GM13976 (cell line): ENCODE measurements at regions not wholly inside any gene's neighbourhood (a gene's known extent, or its start where the extent isn't known, plus 50 kb on each side); places are given as distances from the start of the nearest gene placed in this dataset.

Experiments used
- DNase-seq: peaks from one replicate; pipeline ENCODE4 v3.0.0; 2012; ENCODE audit warnings: low spot score
- CTCF ChIP-seq: IDR thresholded peaks from 2 replicates; pipeline ENCODE4 v1.5.1; 2012; ENCODE audit warnings: borderline replicate concordance, mild to moderate bottlenecking; ENCODE audit not compliant: insufficient read depth; ENCODE audit errors: extremely low read depth, missing control alignments, control extremely low read depth
- in situ Hi-C: fragments of 300-500 bp; cut with MboI; formaldehyde crosslinking; loops from one replicate; pipeline ENCODE4 v1.12.0; 2022; ENCODE audit warnings: low sequenced_read_pairs, mixed read lengths, inconsistent platforms; ENCODE audit not compliant: unreplicated experiment

GRCh38 chrX:799808-800207 is 169.2 kb downstream of the SHOX start:
- in situ Hi-C loops = no loop called here
- no peak for DNase-seq
- no peak for TF ChIP-seq CTCF

- no peak for DNase-seq
- in situ Hi-C loops = no loop called here
- TF ChIP-seq CTCF = no peak
These were observed 163.7 kb downstream of the SHOX start for GRCh38 chrX:794311-794710.

- no peak for TF ChIP-seq CTCF
- DNase-seq = no peak
- in situ Hi-C loops = no loop called here
These were observed 162.7 kb downstream of the SHOX start for GRCh38 chrX:793216-793770.

- DNase-seq = no peak
- no peak for TF ChIP-seq CTCF
- in situ Hi-C loops = no loop called here
These were observed 161.0 kb downstream of the SHOX start for GRCh38 chrX:791479-792034.

- in situ Hi-C loops = no loop called here
- DNase-seq = no peak
- TF ChIP-seq CTCF = no peak
These were observed 160.3 kb downstream of the SHOX start for GRCh38 chrX:790783-791360.

- in situ Hi-C loops = no loop called here
- DNase-seq = no peak
- TF ChIP-seq CTCF = no peak
These were observed 159.5 kb downstream of the SHOX start for GRCh38 chrX:790041-790506.
